AG04450 (cell line): ENCODE measurements at regions not wholly inside any gene's neighbourhood (a gene's known extent, or its start where the extent isn't known, plus 50 kb on each side); places are given as distances from the start of the nearest gene placed in this dataset.

Source experiments
- CTCF ChIA-PET: fragments of 300-600, 350-600 bp; formaldehyde crosslinking; extraction: SDS; loops from one replicate; lab custom pipeline; 2022; ENCODE audit warnings: antibody characterized with exemption, inconsistent platforms; lab: Charles Lee
- POLR2A ChIA-PET: fragments of 350-600 bp; formaldehyde crosslinking; extraction: SDS; loops from one replicate; lab custom pipeline; 2021; ENCODE audit warnings: antibody characterized with exemption, inconsistent platforms; lab: Yijun Ruan, JAX
- DNase-seq: peaks from one replicate; pipeline ENCODE4 v3.0.0-alpha.2; 2011; ENCODE audit warnings: low read depth, low spot score
- H3K27ac ChIP-seq: one replicate; pipeline ENCODE4 v1.5.1; 2012; ENCODE audit warnings: low read depth, low read length, control low read depth
- H3K27me3 ChIP-seq: one replicate; pipeline ENCODE4 v1.6.0; 2012; ENCODE audit warnings: low read length; ENCODE audit not compliant: control insufficient read depth, insufficient read depth
- H3K4me3 ChIP-seq: 2 replicates; pipeline ENCODE4 v1.5.1; 2011; ENCODE audit warnings: mild to moderate bottlenecking, low read depth, low read length, control low read depth
- H3K9me3 ChIP-seq: 2 replicates; pipeline ENCODE4 v1.5.1; 2012; ENCODE audit warnings: low read length; ENCODE audit not compliant: control insufficient read depth, insufficient read depth
- TF ChIP-seq, protein P1 (sequence below): IDR thresholded peaks from 2 replicates; pipeline ENCODE4 v1.5.1; 2011; ENCODE audit warnings: low read depth, low read length, control low read depth, inconsistent platforms

GRCh38 chr1:177772386-177772960 lies 197.4 kb downstream of the SEC16B start:
- H3K27me3 ChIP-seq: peaks cover 2% of the 10 kb centered on the region
- TF ChIP-seq, protein P1, sequence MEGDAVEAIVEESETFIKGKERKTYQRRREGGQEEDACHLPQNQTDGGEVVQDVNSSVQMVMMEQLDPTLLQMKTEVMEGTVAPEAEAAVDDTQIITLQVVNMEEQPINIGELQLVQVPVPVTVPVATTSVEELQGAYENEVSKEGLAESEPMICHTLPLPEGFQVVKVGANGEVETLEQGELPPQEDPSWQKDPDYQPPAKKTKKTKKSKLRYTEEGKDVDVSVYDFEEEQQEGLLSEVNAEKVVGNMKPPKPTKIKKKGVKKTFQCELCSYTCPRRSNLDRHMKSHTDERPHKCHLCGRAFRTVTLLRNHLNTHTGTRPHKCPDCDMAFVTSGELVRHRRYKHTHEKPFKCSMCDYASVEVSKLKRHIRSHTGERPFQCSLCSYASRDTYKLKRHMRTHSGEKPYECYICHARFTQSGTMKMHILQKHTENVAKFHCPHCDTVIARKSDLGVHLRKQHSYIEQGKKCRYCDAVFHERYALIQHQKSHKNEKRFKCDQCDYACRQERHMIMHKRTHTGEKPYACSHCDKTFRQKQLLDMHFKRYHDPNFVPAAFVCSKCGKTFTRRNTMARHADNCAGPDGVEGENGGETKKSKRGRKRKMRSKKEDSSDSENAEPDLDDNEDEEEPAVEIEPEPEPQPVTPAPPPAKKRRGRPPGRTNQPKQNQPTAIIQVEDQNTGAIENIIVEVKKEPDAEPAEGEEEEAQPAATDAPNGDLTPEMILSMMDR: no peak
- no peak for DNase-seq
- ChIA-PET CTCF (no interaction called here), POLR2A (interaction anchor here (0.6 kb wide), 1 partner anchor 81 kb away, joined by 3 read pairs; no protein-coding TSS in a partner anchor)
- H3K27ac ChIP-seq: no peak overlapping the region
- no peak overlapping the region for H3K4me3 ChIP-seq
- H3K9me3 ChIP-seq: no peaks in the 10 kb centered on the region

DNA sequence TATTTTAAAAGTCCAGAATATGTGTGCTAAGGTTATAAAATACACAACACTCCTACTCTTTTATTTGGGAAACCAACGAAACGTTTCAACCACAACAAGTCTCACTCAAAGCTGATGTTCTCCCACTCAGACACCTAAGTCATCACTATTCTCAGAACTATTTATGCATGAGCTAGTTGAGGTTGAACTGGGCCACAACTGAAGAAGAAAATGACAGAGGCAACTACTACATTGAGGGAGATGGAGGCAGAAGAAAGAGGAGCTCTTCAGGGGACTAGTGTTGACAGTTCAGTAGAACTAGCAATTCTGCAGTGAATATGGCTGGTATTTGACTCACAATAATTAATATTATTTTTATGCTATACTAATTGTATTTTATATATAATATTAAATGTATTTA lies 198.2 kb downstream of the SEC16B start:
- TF ChIP-seq, protein P1: no peak
- H3K9me3 ChIP-seq: no peaks in the 10 kb centered on the region
- ChIA-PET CTCF (no interaction called here), POLR2A (interaction anchor here (0.6 kb wide), 1 partner anchor 80 kb away, joined by 3 read pairs; no protein-coding TSS in a partner anchor)
- no peak overlapping the region for H3K4me3 ChIP-seq
- H3K27ac ChIP-seq: no peak overlapping the region
- DNase-seq: no peak
- peaks cover 2% of the 10 kb centered on the region for H3K27me3 ChIP-seq

- Histone ChIP-seq H3K4me3 (no peak overlapping the region), H3K27me3 (peaks cover 2% of the 10 kb centered on the region), H3K9me3 (no peaks in the 10 kb centered on the region), H3K27ac (no peak overlapping the region)
- no peak for DNase-seq
- TF ChIP-seq, protein P1: no peak
- POLR2A ChIA-PET: no interaction called here
- CTCF ChIA-PET: no interaction called here
These were observed 199.8 kb downstream of the SEC16B start for GRCh38 chr1:177770096-177770495.

GRCh38 chr1:177755851-177756560 lies 213.9 kb downstream of the SEC16B start:
- ChIA-PET POLR2A (no interaction called here), CTCF (no interaction called here)
- no peak overlapping the region for H3K27ac ChIP-seq
- TF ChIP-seq, protein P1: no peak
- no peaks in the 10 kb centered on the region for H3K27me3 ChIP-seq
- H3K4me3 ChIP-seq: no peak overlapping the region
- DNase-seq: no peak
- H3K9me3 ChIP-seq: no peaks in the 10 kb centered on the region

DNA sequence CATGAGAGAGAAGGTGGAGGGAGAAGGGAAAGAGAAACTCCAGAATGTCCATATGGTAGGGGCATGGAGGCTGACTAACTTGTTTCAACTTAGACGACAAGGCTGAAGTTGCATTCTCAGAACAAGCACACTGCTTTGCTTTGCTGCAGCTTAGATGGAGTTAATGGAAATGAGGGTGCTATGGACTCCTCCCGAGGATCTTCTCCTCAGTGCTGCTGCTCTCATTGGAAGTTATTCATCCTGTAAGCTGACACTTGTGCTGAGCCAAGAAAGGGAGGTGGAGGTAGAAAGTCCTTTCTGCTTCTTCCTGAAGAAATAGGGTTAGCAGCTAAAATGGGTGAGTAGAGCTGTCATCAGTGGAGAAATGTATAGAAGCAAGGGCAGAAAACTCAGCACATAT lies 215.3 kb downstream of the SEC16B start:
- TF ChIP-seq, protein P1: no peak
- ChIA-PET POLR2A (no interaction called here), CTCF (interaction anchor here (0.9 kb wide), 1 partner anchor 36 kb away, joined by 3 read pairs; no protein-coding TSS in a partner anchor)
- H3K27ac ChIP-seq: no peak overlapping the region
- no peak for DNase-seq
- no peak overlapping the region for H3K4me3 ChIP-seq
- H3K27me3 ChIP-seq: no peaks in the 10 kb centered on the region
- H3K9me3 ChIP-seq: no peaks in the 10 kb centered on the region
